Activated naive CD8-positive, alpha-beta T cell treated with anti-CD3 and anti-CD28 coated beads, Interleukin-2, amount 50 U/mL, for 24 hours (primary cell): ENCODE measurements at regions not wholly inside any gene's neighbourhood (a gene's known extent, or its start where the extent isn't known, plus 50 kb on each side); places are given as distances from the start of the nearest gene placed in this dataset.

Experiments
- ATAC-seq: fragments of 150-1000 bp; cut with Tn5 transposase; one replicate; pipeline ENCODE4 v1.10.0; 2021
- DNase-seq: peaks from one replicate; pipeline ENCODE4 v3.0.0; 2021
- H3K27ac Mint-ChIP-seq: one replicate; pipeline ENCODE4 v1.8.0; 2021; ENCODE audit warnings: mild to moderate bottlenecking, mixed read lengths
- H3K27me3 Mint-ChIP-seq: one replicate; pipeline ENCODE4 v1.8.0; 2021; ENCODE audit warnings: mixed read lengths
- H3K36me3 Mint-ChIP-seq: one replicate; pipeline ENCODE4 v1.8.0; 2021; ENCODE audit warnings: low read depth, mixed read lengths
- H3K4me1 Mint-ChIP-seq: one replicate; pipeline ENCODE4 v1.8.0; 2021; ENCODE audit warnings: mixed read lengths
- H3K4me3 Mint-ChIP-seq: one replicate; pipeline ENCODE4 v1.8.0; 2021; ENCODE audit warnings: mild to moderate bottlenecking, moderate library complexity, mixed read lengths
- H3K9me3 Mint-ChIP-seq: one replicate; pipeline ENCODE4 v1.8.0; 2021; ENCODE audit warnings: mixed read lengths

GRCh38 chr14:96617635-96618034, 115.5 kb downstream of the PAPOLA start:
- no peaks in the 10 kb centered on the region for H3K36me3 Mint-ChIP-seq
- H3K27ac Mint-ChIP-seq = no peak overlapping the region
- no peaks in the 10 kb centered on the region for H3K9me3 Mint-ChIP-seq
- DNase-seq (no peak), ATAC-seq (no peak)
- H3K4me1 Mint-ChIP-seq = no peaks in the 10 kb centered on the region
- no peak overlapping the region for H3K4me3 Mint-ChIP-seq
- H3K27me3 Mint-ChIP-seq = peaks cover 7% of the 10 kb centered on the region

- DNase-seq (no peak), ATAC-seq (no peak)
- H3K4me3 Mint-ChIP-seq = no peak overlapping the region
- no peaks in the 10 kb centered on the region for H3K36me3 Mint-ChIP-seq
- H3K27ac Mint-ChIP-seq = no peak overlapping the region
- peaks cover 8% of the 10 kb centered on the region for H3K27me3 Mint-ChIP-seq
- H3K9me3 Mint-ChIP-seq = no peaks in the 10 kb centered on the region
- no peaks in the 10 kb centered on the region for H3K4me1 Mint-ChIP-seq
Observed at GRCh38 chr14:96622926-96623325, 120.7 kb downstream of the PAPOLA start.

- Mint-ChIP-seq H3K4me1 (no peaks in the 10 kb centered on the region), H3K36me3 (no peaks in the 10 kb centered on the region), H3K4me3 (no peak overlapping the region), H3K27me3 (peaks cover 8% of the 10 kb centered on the region), H3K27ac (no peak overlapping the region), H3K9me3 (no peaks in the 10 kb centered on the region)
- DNase-seq (no peak), ATAC-seq (no peak)
Observed at GRCh38 chr14:96623676-96624484, 121.7 kb downstream of the PAPOLA start.

GRCh38 chr14:96624661-96625425, 122.7 kb downstream of the PAPOLA start:
- no peak overlapping the region for H3K27ac Mint-ChIP-seq
- no peaks in the 10 kb centered on the region for H3K4me1 Mint-ChIP-seq
- no peak overlapping the region for H3K4me3 Mint-ChIP-seq
- no peaks in the 10 kb centered on the region for H3K36me3 Mint-ChIP-seq
- H3K27me3 Mint-ChIP-seq = peaks cover 8% of the 10 kb centered on the region
- DNase-seq = no peak
- no peaks in the 10 kb centered on the region for H3K9me3 Mint-ChIP-seq
- no peak for ATAC-seq

- no peaks in the 10 kb centered on the region for H3K4me1 Mint-ChIP-seq
- no peaks in the 10 kb centered on the region for H3K9me3 Mint-ChIP-seq
- peaks cover 8% of the 10 kb centered on the region for H3K27me3 Mint-ChIP-seq
- H3K27ac Mint-ChIP-seq = no peak overlapping the region
- DNase-seq (no peak), ATAC-seq (no peak)
- H3K36me3 Mint-ChIP-seq = no peaks in the 10 kb centered on the region
- H3K4me3 Mint-ChIP-seq = no peak overlapping the region
Observed at GRCh38 chr14:96625426-96625985, 123.3 kb downstream of the PAPOLA start.

GRCh38 chr14:96626121-96626768, 124.1 kb downstream of the PAPOLA start:
- ATAC-seq (no peak), DNase-seq (no peak)
- H3K4me3 Mint-ChIP-seq = no peak overlapping the region
- no peaks in the 10 kb centered on the region for H3K9me3 Mint-ChIP-seq
- H3K4me1 Mint-ChIP-seq = no peaks in the 10 kb centered on the region
- peaks cover 8% of the 10 kb centered on the region for H3K27me3 Mint-ChIP-seq
- H3K36me3 Mint-ChIP-seq = no peaks in the 10 kb centered on the region
- H3K27ac Mint-ChIP-seq = no peak overlapping the region

GRCh38 chr14:96626916-96627315, 124.7 kb downstream of the PAPOLA start:
- H3K27me3 Mint-ChIP-seq = peaks cover 8% of the 10 kb centered on the region
- H3K4me3 Mint-ChIP-seq = no peak overlapping the region
- H3K9me3 Mint-ChIP-seq = no peaks in the 10 kb centered on the region
- no peak for DNase-seq
- H3K27ac Mint-ChIP-seq = no peak overlapping the region
- no peak for ATAC-seq
- no peaks in the 10 kb centered on the region for H3K4me1 Mint-ChIP-seq
- H3K36me3 Mint-ChIP-seq = no peaks in the 10 kb centered on the region

GRCh38 chr14:96627386-96627785, 125.2 kb downstream of the PAPOLA start:
- Mint-ChIP-seq H3K4me3 (no peak overlapping the region), H3K4me1 (no peaks in the 10 kb centered on the region), H3K27ac (no peak overlapping the region), H3K27me3 (peaks cover 8% of the 10 kb centered on the region), H3K9me3 (no peaks in the 10 kb centered on the region), H3K36me3 (no peaks in the 10 kb centered on the region)
- ATAC-seq = no peak
- no peak for DNase-seq

- Mint-ChIP-seq H3K4me1 (no peaks in the 10 kb centered on the region), H3K9me3 (no peaks in the 10 kb centered on the region)
- no peak for ATAC-seq
Observed at GRCh38 chr14:96627811-96628775, 125.9 kb downstream of the PAPOLA start.

GRCh38 chr14:96629082-96629481, 126.9 kb downstream of the PAPOLA start:
- ATAC-seq (no peak), DNase-seq (no peak)
- no peaks in the 10 kb centered on the region for H3K9me3 Mint-ChIP-seq
- no peaks in the 10 kb centered on the region for H3K4me1 Mint-ChIP-seq
- H3K27me3 Mint-ChIP-seq = peaks cover 5% of the 10 kb centered on the region
- H3K36me3 Mint-ChIP-seq = no peaks in the 10 kb centered on the region
- no peak overlapping the region for H3K27ac Mint-ChIP-seq
- H3K4me3 Mint-ChIP-seq = no peak overlapping the region

More at GRCh38 chr14:96627811-96628775, 125.9 kb downstream of the PAPOLA start:
- Mint-ChIP-seq H3K36me3 (no peaks in the 10 kb centered on the region), H3K4me3 (no peak overlapping the region), H3K27me3 (peaks cover 8% of the 10 kb centered on the region), H3K27ac (no peak overlapping the region)
- no peak for DNase-seq

- no peak for ATAC-seq
- no peak for DNase-seq
- Mint-ChIP-seq H3K27ac (no peak overlapping the region), H3K9me3 (no peaks in the 10 kb centered on the region), H3K36me3 (no peaks in the 10 kb centered on the region), H3K4me3 (no peak overlapping the region), H3K4me1 (no peaks in the 10 kb centered on the region), H3K27me3 (peaks cover 5% of the 10 kb centered on the region)
Observed at GRCh38 chr14:96629558-96630222, 127.5 kb downstream of the PAPOLA start.

- Mint-ChIP-seq H3K36me3 (no peaks in the 10 kb centered on the region), H3K4me1 (no peaks in the 10 kb centered on the region), H3K27me3 (peaks cover 5% of the 10 kb centered on the region), H3K4me3 (no peak overlapping the region), H3K27ac (no peak overlapping the region), H3K9me3 (no peaks in the 10 kb centered on the region)
- ATAC-seq (no peak), DNase-seq (no peak)
Observed at GRCh38 chr14:96630281-96630680, 128.1 kb downstream of the PAPOLA start.

- Mint-ChIP-seq H3K27me3 (peaks cover 5% of the 10 kb centered on the region), H3K9me3 (no peaks in the 10 kb centered on the region), H3K36me3 (no peaks in the 10 kb centered on the region), H3K4me3 (no peak overlapping the region), H3K27ac (no peak overlapping the region), H3K4me1 (no peaks in the 10 kb centered on the region)
- ATAC-seq = no peak
- no peak for DNase-seq
Observed at GRCh38 chr14:96631030-96631429, 128.8 kb downstream of the PAPOLA start.
